Astrocyte (in vitro differentiated cells and primary cell): ENCODE measurements at regions not wholly inside any gene's neighbourhood (a gene's known extent, or its start where the extent isn't known, plus 50 kb on each side); places are given as distances from the start of the nearest gene placed in this dataset.
A peak's percentile ranks its signal among the peaks of the same experiment; 100 is the strongest.

ENCODE experiments used
- DNase-seq: peaks from one replicate; pipeline ENCODE4 v3.0.0-alpha.2; 2010; ENCODE audit warnings: low read depth
- FAIRE-seq: peaks from 2 replicates; lab custom pipeline; 2011; peaks lifted over from hg19 to GRCh38; lab: Jason Lieb, UNC
- H2AFZ ChIP-seq: 2 replicates; pipeline ENCODE4 v1.6.0; 2012; ENCODE audit warnings: low read depth, low read length, inconsistent platforms
- H3K27ac ChIP-seq: 2 replicates; pipeline ENCODE4 v1.5.1; 2011; ENCODE audit warnings: low read depth, low read length, inconsistent platforms
- H3K27me3 ChIP-seq: 2 replicates; pipeline ENCODE4 v1.6.0; 2011; ENCODE audit warnings: low read length, inconsistent platforms; ENCODE audit not compliant: insufficient read depth
- H3K36me3 ChIP-seq: 2 replicates; pipeline ENCODE4 v1.5.1; 2011; ENCODE audit warnings: low read length, inconsistent platforms; ENCODE audit not compliant: insufficient read depth
- H3K4me1 ChIP-seq: 2 replicates; pipeline ENCODE4 v1.5.1; 2011; ENCODE audit warnings: low read length, inconsistent platforms; ENCODE audit not compliant: insufficient read depth
- H3K4me2 ChIP-seq: 2 replicates; pipeline ENCODE4 v1.6.0; 2012; ENCODE audit warnings: low read length, inconsistent platforms
- H3K4me3 ChIP-seq: 2 replicates; pipeline ENCODE4 v1.5.1; 2011; ENCODE audit warnings: low read depth, mild to moderate bottlenecking, low read length, inconsistent platforms; ENCODE audit not compliant: insufficient read depth
- H3K79me2 ChIP-seq: 2 replicates; pipeline ENCODE4 v1.6.0; 2012; ENCODE audit warnings: mild to moderate bottlenecking, low read length, inconsistent platforms; ENCODE audit not compliant: insufficient read depth
- H3K9ac ChIP-seq: 2 replicates; pipeline ENCODE4 v1.6.0; 2012; ENCODE audit warnings: mild to moderate bottlenecking, low read length, inconsistent platforms
- H3K9me3 ChIP-seq: 2 replicates; pipeline ENCODE4 v1.5.1; 2012; ENCODE audit warnings: low read depth, mild to moderate bottlenecking, low read length, inconsistent platforms; ENCODE audit not compliant: insufficient read depth
- H4K20me1 ChIP-seq: 2 replicates; pipeline ENCODE4 v1.6.0; 2012; ENCODE audit warnings: low read length, inconsistent platforms; ENCODE audit not compliant: insufficient read depth
- H3K27ac Mint-ChIP-seq: one replicate; pipeline ENCODE4 v1.8.0; 2021; ENCODE audit warnings: mild to moderate bottlenecking, mixed read lengths; ENCODE audit not compliant: unreplicated experiment
- H3K27me3 Mint-ChIP-seq: one replicate; pipeline ENCODE4 v1.8.0; 2021; ENCODE audit warnings: low read depth, mixed read lengths; ENCODE audit not compliant: unreplicated experiment
- H3K36me3 Mint-ChIP-seq: one replicate; pipeline ENCODE4 v1.8.0; 2021; ENCODE audit warnings: low read depth, mixed read lengths; ENCODE audit not compliant: unreplicated experiment
- H3K4me1 Mint-ChIP-seq: one replicate; pipeline ENCODE4 v1.8.0; 2021; ENCODE audit warnings: low read depth, mixed read lengths; ENCODE audit not compliant: unreplicated experiment
- H3K4me3 Mint-ChIP-seq: one replicate; pipeline ENCODE4 v1.8.0; 2021; ENCODE audit warnings: mild to moderate bottlenecking, moderate library complexity, mixed read lengths; ENCODE audit not compliant: unreplicated experiment
- H3K9me3 Mint-ChIP-seq: one replicate; pipeline ENCODE4 v1.8.0; 2021; ENCODE audit warnings: mild to moderate bottlenecking, mixed read lengths; ENCODE audit not compliant: unreplicated experiment
- EZH2 ChIP-seq: IDR thresholded peaks from 2 replicates; pipeline ENCODE4 v1.6.1; 2012; ENCODE audit warnings: mild to moderate bottlenecking, low read length, inconsistent platforms; ENCODE audit not compliant: insufficient read depth
- TF ChIP-seq, protein P1 (sequence below): IDR thresholded peaks from 2 replicates; pipeline ENCODE4 v1.5.1; 2011; ENCODE audit warnings: low read depth, mild to moderate bottlenecking, inconsistent platforms, low read length, moderate library complexity; ENCODE audit not compliant: insufficient read depth

- TF ChIP-seq, protein P1, sequence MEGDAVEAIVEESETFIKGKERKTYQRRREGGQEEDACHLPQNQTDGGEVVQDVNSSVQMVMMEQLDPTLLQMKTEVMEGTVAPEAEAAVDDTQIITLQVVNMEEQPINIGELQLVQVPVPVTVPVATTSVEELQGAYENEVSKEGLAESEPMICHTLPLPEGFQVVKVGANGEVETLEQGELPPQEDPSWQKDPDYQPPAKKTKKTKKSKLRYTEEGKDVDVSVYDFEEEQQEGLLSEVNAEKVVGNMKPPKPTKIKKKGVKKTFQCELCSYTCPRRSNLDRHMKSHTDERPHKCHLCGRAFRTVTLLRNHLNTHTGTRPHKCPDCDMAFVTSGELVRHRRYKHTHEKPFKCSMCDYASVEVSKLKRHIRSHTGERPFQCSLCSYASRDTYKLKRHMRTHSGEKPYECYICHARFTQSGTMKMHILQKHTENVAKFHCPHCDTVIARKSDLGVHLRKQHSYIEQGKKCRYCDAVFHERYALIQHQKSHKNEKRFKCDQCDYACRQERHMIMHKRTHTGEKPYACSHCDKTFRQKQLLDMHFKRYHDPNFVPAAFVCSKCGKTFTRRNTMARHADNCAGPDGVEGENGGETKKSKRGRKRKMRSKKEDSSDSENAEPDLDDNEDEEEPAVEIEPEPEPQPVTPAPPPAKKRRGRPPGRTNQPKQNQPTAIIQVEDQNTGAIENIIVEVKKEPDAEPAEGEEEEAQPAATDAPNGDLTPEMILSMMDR: no peak
- no peak for TF ChIP-seq EZH2
- Mint-ChIP-seq H3K9me3 (peaks cover 3% of the 10 kb centered on the region), H3K27ac (no peak overlapping the region), H3K4me3 (no peak overlapping the region), H3K36me3 (no peaks in the 10 kb centered on the region), H3K4me1 (peaks cover 7% of the 10 kb centered on the region), H3K27me3 (no peaks in the 10 kb centered on the region)
- H3K4me2 ChIP-seq: peak overlapping the region; percentile 55
- H3K4me1 ChIP-seq: peaks cover 10% of the 10 kb centered on the region
- FAIRE-seq (peak; percentile 78), DNase-seq (peak; percentile 79)
- H3K36me3 ChIP-seq: no peaks in the 10 kb centered on the region
- no peak overlapping the region for H3K9ac ChIP-seq
- H3K79me2 ChIP-seq: no peaks in the 10 kb centered on the region
- H3K4me3 ChIP-seq: no peak overlapping the region
- peak overlapping the region; percentile 21 for H3K27ac ChIP-seq
- H4K20me1 ChIP-seq: no peaks in the 10 kb centered on the region
- H2AFZ ChIP-seq: no peak overlapping the region
- no peaks in the 10 kb centered on the region for H3K27me3 ChIP-seq
- no peaks in the 10 kb centered on the region for H3K9me3 ChIP-seq
These were observed 74.3 kb upstream of the MMADHC start for GRCh38 chr2:149661844-149662243.

- Histone ChIP-seq H3K4me3 (no peak overlapping the region), H3K4me2 (no peak overlapping the region), H3K27ac (no peak overlapping the region)
These were observed 71.0 kb upstream of the MMADHC start for GRCh38 chr2:149658553-149658952.

More at GRCh38 chr2:149658553-149658952, 71.0 kb upstream of the MMADHC start:
- Histone ChIP-seq H3K4me1 (peaks cover 10% of the 10 kb centered on the region), H2AFZ (no peak overlapping the region), H3K36me3 (no peaks in the 10 kb centered on the region), H4K20me1 (no peaks in the 10 kb centered on the region), H3K9me3 (no peaks in the 10 kb centered on the region), H3K27me3 (no peaks in the 10 kb centered on the region), H3K79me2 (no peaks in the 10 kb centered on the region), H3K9ac (no peak overlapping the region)
- FAIRE-seq: no peak
- DNase-seq: no peak
- Mint-ChIP-seq H3K36me3 (no peaks in the 10 kb centered on the region), H3K4me1 (peaks cover 14% of the 10 kb centered on the region), H3K27me3 (no peaks in the 10 kb centered on the region), H3K27ac (no peak overlapping the region), H3K4me3 (no peak overlapping the region), H3K9me3 (no peaks in the 10 kb centered on the region)
- TF ChIP-seq, protein P1: no peak
- no peak for TF ChIP-seq EZH2
